ENCODE measurements at regions not wholly inside any gene's neighbourhood (a gene's known extent, or its start where the extent isn't known, plus 50 kb on each side); places are given as distances from the start of the nearest gene placed in this dataset.

- H3K27ac ChIP-seq = no peak overlapping the region
- no peak overlapping the region for H3K4me3 ChIP-seq
- H3K9me3 ChIP-seq = no peaks in the 10 kb centered on the region
- H3K4me1 ChIP-seq = no peaks in the 10 kb centered on the region
- H3K27me3 ChIP-seq = no peaks in the 10 kb centered on the region
- ATAC-seq (no peak), DNase-seq (no peak)
- intact Hi-C loops (cut with DNase I) = no loop called here
- no peak for TF ChIP-seq CTCF (IDR thresholded peaks at IDR 0.05)
- H3K36me3 ChIP-seq = no peaks in the 10 kb centered on the region
Observed at GRCh38 chr3:63046152-63046551, 170.9 kb upstream of the CADPS start.

- Histone ChIP-seq H3K36me3 (no peaks in the 10 kb centered on the region), H3K4me3 (no peak overlapping the region), H3K9me3 (no peaks in the 10 kb centered on the region), H3K27me3 (no peaks in the 10 kb centered on the region), H3K4me1 (no peaks in the 10 kb centered on the region), H3K27ac (no peak overlapping the region)
- intact Hi-C loops (cut with DNase I) = no loop called here
- DNase-seq = no peak
- TF ChIP-seq CTCF (IDR thresholded peaks at IDR 0.05) = no peak
- no peak for ATAC-seq
Observed at GRCh38 chr3:63046580-63046979, 171.4 kb upstream of the CADPS start.

- ATAC-seq = no peak
- Histone ChIP-seq H3K27ac (no peak overlapping the region), H3K4me1 (no peaks in the 10 kb centered on the region), H3K36me3 (no peaks in the 10 kb centered on the region), H3K9me3 (no peaks in the 10 kb centered on the region), H3K4me3 (no peak overlapping the region), H3K27me3 (no peaks in the 10 kb centered on the region)
- TF ChIP-seq CTCF (IDR thresholded peaks at IDR 0.05) = no peak
- intact Hi-C loops (cut with DNase I) = no loop called here
- no peak for DNase-seq
Observed at GRCh38 chr3:63047068-63047467, 171.9 kb upstream of the CADPS start.

GRCh38 chr3:63048367-63049326 lies 173.4 kb upstream of the CADPS start:
- Histone ChIP-seq H3K27ac (no peak overlapping the region), H3K27me3 (no peaks in the 10 kb centered on the region), H3K36me3 (no peaks in the 10 kb centered on the region), H3K4me1 (no peaks in the 10 kb centered on the region), H3K4me3 (no peak overlapping the region), H3K9me3 (no peaks in the 10 kb centered on the region)
- DNase-seq (no peak), ATAC-seq (no peak)
- intact Hi-C loops (cut with DNase I) = no loop called here
- TF ChIP-seq CTCF (IDR thresholded peaks at IDR 0.05) = no peak

- ATAC-seq (no peak), DNase-seq (no peak)
- no peak overlapping the region for H3K27ac ChIP-seq
- H3K36me3 ChIP-seq = no peaks in the 10 kb centered on the region
- H3K27me3 ChIP-seq = no peaks in the 10 kb centered on the region
- no peak for TF ChIP-seq CTCF (IDR thresholded peaks at IDR 0.05)
- intact Hi-C loops (cut with DNase I) = no loop called here
- no peak overlapping the region for H3K4me3 ChIP-seq
- H3K9me3 ChIP-seq = no peaks in the 10 kb centered on the region
- H3K4me1 ChIP-seq = no peaks in the 10 kb centered on the region
Observed at GRCh38 chr3:63050548-63051177, 175.4 kb upstream of the CADPS start.
